ENCODE measurements at regions not wholly inside any gene's neighbourhood (a gene's known extent, or its start where the extent isn't known, plus 50 kb on each side); places are given as distances from the start of the nearest gene placed in this dataset.

- H3K9me3 ChIP-seq (ENCODE audit: control insufficient read depth, low read length, poor library complexity, severe bottlenecking): no peaks in the 10 kb centered on the region
- no peak for DNase-seq
- Mint-ChIP-seq H3K4me3 (no peak overlapping the region), H3K4me1 (no peaks in the 10 kb centered on the region), H3K27ac (no peak overlapping the region), H3K27me3 (peaks cover 5% of the 10 kb centered on the region), H3K36me3 (ENCODE audit: low read depth) (no peaks in the 10 kb centered on the region)
- no peak for ATAC-seq
These were observed 209.6 kb upstream of the SOX1 start for GRCh38 chr13:111857336-111857735.

DNA sequence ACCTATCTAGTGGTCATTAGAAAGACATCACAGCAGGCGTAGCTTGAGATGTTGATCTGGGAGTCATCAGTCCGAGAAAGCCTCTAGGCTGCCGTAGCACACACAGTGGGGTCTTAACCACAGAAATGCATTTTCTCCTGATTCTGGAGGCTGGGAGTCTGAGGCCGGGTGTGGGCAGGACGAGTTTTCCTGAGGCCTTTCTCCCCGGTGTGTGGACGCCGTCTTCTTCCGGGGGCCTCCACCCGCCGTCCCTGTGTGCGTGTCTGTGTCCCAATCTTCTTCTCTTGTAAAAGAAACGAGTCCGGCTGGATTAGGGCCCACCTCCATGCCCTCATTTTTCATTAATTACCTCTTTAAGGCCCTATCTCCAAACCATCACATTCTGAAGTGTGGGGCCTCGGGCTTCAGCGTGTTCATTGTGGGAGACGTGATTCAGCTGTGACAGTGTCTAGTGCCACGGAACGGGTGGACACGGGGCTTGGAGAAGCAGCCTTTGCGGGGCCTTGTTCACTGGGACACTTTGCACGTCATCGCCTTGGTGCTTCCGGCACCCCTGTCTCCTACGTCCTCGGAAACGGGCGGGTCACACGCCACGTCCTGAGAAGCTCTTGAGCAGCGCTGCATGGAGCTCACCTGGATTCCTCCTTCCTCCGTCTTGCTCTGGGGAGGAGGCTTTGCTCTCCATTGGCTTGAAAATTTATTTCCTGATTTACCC lies 208.9 kb upstream of the SOX1 start:
- Mint-ChIP-seq H3K27me3 (peaks cover 5% of the 10 kb centered on the region), H3K4me3 (no peak overlapping the region), H3K36me3 (ENCODE audit: low read depth) (no peaks in the 10 kb centered on the region), H3K27ac (no peak overlapping the region), H3K4me1 (no peaks in the 10 kb centered on the region)
- ATAC-seq: no peak
- DNase-seq: no peak
- no peaks in the 10 kb centered on the region for H3K9me3 ChIP-seq (ENCODE audit: control insufficient read depth, low read length, poor library complexity, severe bottlenecking)

DNA sequence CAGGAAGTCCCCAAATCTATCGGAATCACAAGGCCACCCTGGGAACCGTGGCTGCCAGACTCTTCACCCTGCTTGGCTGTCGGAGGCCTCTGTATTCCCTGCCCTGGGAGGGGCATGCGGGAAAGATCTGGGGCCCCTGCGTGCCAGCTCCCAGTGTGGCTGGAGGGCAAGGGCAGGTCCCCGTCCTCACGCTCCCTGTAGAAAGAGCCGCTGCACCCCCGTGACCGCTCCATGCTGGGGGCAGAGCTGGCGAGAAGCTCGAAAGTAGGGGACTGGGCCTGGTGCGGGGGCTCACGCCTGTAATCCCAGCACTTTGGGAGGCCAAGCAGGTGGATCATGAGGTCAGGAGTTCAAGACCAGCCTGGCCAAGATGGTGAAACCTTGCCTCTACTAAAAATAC lies 208.4 kb upstream of the SOX1 start:
- no peaks in the 10 kb centered on the region for H3K36me3 Mint-ChIP-seq (ENCODE audit: low read depth)

DNA sequence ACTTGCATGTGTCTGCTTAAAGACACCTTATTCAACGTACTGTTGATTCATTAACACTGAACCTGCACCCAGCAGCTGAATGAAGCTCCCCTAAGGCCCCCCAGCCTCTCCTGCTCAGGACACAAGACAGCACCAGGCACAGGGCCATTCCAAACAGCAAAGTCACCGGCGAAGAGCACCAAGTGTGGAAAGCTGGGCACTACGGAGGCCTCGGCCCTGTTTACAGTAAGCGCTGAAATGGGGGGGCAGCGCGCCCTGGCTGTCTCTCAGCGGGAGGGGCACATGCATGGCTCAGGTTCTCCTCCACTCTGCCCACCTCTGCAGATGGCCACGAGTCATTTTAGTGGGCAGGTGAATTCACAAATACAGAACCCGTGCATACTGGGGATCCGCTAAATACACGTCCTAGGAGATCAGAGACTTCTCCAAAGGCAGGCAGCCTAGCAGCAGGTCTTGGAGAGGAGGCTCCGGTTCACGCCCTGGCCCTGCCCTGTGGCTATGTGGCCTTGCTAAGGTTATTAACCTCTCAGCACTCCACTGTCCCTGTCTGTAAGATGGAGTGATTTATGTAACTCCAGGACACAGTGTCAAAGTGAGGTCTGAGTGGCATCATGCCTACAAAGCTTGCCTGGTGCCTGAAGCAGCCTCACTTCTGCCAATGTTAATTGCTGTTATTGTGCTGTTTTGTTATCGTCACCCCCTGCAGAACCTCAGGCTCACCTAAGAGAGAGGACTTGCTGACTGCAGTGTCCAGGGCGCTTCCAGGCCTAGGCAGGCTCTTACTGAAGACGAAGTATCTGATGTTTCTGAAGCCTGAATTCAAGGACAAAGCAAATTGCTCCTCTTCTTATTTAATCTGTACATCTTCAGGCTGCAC lies 207.4 kb upstream of the SOX1 start:
- Mint-ChIP-seq H3K4me3 (no peak overlapping the region), H3K4me1 (no peaks in the 10 kb centered on the region), H3K27me3 (peaks cover 5% of the 10 kb centered on the region), H3K36me3 (ENCODE audit: low read depth) (no peaks in the 10 kb centered on the region), H3K27ac (no peak overlapping the region)
- ATAC-seq: no peak
- H3K9me3 ChIP-seq (ENCODE audit: control insufficient read depth, low read length, poor library complexity, severe bottlenecking): no peaks in the 10 kb centered on the region
- no peak for DNase-seq

More for the DNA sequence above, 208.4 kb upstream of the SOX1 start:
- H3K4me3 Mint-ChIP-seq: no peak overlapping the region
- no peak overlapping the region for H3K27ac Mint-ChIP-seq
- H3K9me3 ChIP-seq (ENCODE audit: control insufficient read depth, low read length, poor library complexity, severe bottlenecking): no peaks in the 10 kb centered on the region
- H3K27me3 Mint-ChIP-seq: peaks cover 5% of the 10 kb centered on the region
- no peaks in the 10 kb centered on the region for H3K4me1 Mint-ChIP-seq
- DNase-seq (no peak), ATAC-seq (no peak)

GRCh38 chr13:111860231-111860552 lies 206.8 kb upstream of the SOX1 start:
- no peaks in the 10 kb centered on the region for H3K36me3 Mint-ChIP-seq (ENCODE audit: low read depth)
- no peak overlapping the region for H3K4me3 Mint-ChIP-seq
- H3K9me3 ChIP-seq (ENCODE audit: control insufficient read depth, low read length, poor library complexity, severe bottlenecking): no peaks in the 10 kb centered on the region
- DNase-seq: no peak
- no peaks in the 10 kb centered on the region for H3K4me1 Mint-ChIP-seq
- peaks cover 5% of the 10 kb centered on the region for H3K27me3 Mint-ChIP-seq
- H3K27ac Mint-ChIP-seq: no peak overlapping the region
- no peak for ATAC-seq

- H3K9me3 ChIP-seq (ENCODE audit: control insufficient read depth, low read length, poor library complexity, severe bottlenecking): no peaks in the 10 kb centered on the region
- no peak overlapping the region for H3K4me3 Mint-ChIP-seq
- ATAC-seq (no peak), DNase-seq (no peak)
- H3K4me1 Mint-ChIP-seq: no peaks in the 10 kb centered on the region
- H3K27me3 Mint-ChIP-seq: no peaks in the 10 kb centered on the region
- no peak overlapping the region for H3K27ac Mint-ChIP-seq
- H3K36me3 Mint-ChIP-seq (ENCODE audit: low read depth): no peaks in the 10 kb centered on the region
These were observed 205.6 kb upstream of the SOX1 start for GRCh38 chr13:111861319-111861718.

GRCh38 chr13:111861766-111862366 lies 205.1 kb upstream of the SOX1 start:
- no peaks in the 10 kb centered on the region for H3K27me3 Mint-ChIP-seq
- H3K36me3 Mint-ChIP-seq (ENCODE audit: low read depth): no peaks in the 10 kb centered on the region
- no peak overlapping the region for H3K4me3 Mint-ChIP-seq
- no peak overlapping the region for H3K27ac Mint-ChIP-seq
- ATAC-seq: no peak
- H3K4me1 Mint-ChIP-seq: no peaks in the 10 kb centered on the region
- DNase-seq: no peak
- no peaks in the 10 kb centered on the region for H3K9me3 ChIP-seq (ENCODE audit: control insufficient read depth, low read length, poor library complexity, severe bottlenecking)

DNA sequence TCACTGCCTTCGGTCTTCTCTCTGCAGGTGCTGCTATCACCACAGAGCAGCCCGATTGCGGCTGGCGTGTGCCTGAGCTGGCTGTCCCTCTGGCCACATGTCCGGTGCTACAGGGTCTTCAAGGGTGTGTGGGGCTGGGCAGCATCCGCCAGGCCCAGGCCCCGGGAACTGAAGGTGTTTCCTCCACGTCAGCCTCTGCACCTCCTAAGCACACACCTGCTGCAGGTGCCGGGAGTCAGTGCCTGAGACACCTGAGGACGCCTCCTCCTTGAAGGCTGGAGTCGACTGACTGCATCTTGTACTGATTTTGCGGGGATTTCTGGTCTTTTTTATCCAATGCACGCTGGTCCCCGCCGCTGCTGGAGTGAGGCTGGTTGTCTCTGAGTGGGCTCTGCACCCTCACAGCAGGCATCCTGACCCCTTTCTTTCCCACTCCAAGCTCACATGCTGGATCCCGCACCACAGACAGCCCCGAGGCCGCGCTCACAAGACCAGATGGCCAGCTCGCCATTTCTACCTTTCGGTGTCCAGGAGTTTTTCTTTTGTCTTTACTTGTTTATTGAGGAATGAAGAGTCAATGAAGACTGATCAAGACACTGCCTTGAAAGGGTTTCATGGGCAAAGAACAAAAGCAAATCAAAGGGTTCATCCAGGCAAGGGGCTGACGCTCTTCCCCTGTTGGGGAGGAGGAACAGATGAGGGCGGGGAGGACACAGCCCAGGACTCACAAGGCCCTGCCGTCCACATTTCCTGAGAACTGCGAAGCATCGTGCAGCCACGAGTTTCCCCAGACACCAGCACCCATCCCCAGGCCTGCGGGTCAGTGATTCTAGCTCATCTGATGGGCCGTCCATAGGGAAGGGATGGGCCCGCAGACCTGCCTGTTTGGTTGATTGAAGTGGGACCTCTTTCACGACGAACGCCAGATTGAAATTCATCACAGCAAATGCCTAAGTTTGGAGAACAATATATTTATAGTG lies 203.8 kb upstream of the SOX1 start:
- Mint-ChIP-seq H3K4me1 (no peaks in the 10 kb centered on the region), H3K36me3 (ENCODE audit: low read depth) (no peaks in the 10 kb centered on the region), H3K4me3 (no peak overlapping the region), H3K27ac (no peak overlapping the region), H3K27me3 (no peaks in the 10 kb centered on the region)
- H3K9me3 ChIP-seq (ENCODE audit: control insufficient read depth, low read length, poor library complexity, severe bottlenecking): no peaks in the 10 kb centered on the region
- no peak for DNase-seq
- ATAC-seq: no peak

GRCh38 chr13:111864566-111864965 lies 202.4 kb upstream of the SOX1 start:
- Mint-ChIP-seq H3K4me3 (no peak overlapping the region), H3K36me3 (ENCODE audit: low read depth) (no peaks in the 10 kb centered on the region), H3K27me3 (no peaks in the 10 kb centered on the region), H3K4me1 (no peaks in the 10 kb centered on the region), H3K27ac (no peak overlapping the region)
- H3K9me3 ChIP-seq (ENCODE audit: control insufficient read depth, low read length, poor library complexity, severe bottlenecking): no peaks in the 10 kb centered on the region
- no peak for ATAC-seq
- no peak for DNase-seq

DNA sequence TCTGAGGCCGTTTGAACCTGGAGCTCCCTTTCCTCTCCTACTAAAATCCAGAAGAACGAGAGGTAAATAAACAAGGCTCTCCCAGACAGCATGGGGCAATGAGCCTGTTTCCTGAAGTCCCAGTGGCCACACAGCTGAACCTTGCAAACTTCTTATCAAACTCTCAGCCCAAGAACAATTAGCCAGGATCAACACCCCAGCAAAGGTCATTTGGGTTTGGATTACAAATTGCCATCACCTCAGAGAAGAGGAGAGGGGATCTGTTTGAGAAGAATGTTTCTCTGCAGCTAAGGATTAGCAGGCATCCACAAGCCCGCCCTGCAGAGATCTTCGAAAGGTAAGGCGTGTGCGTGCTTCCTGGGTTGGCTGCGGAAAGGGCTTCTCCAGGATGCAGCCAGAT lies 201.9 kb upstream of the SOX1 start:
- H3K9me3 ChIP-seq (ENCODE audit: control insufficient read depth, low read length, poor library complexity, severe bottlenecking): no peaks in the 10 kb centered on the region
- Mint-ChIP-seq H3K27me3 (no peaks in the 10 kb centered on the region), H3K36me3 (ENCODE audit: low read depth) (no peaks in the 10 kb centered on the region), H3K4me3 (no peak overlapping the region), H3K4me1 (no peaks in the 10 kb centered on the region), H3K27ac (no peak overlapping the region)
- ATAC-seq: no peak
- no peak for DNase-seq

GRCh38 chr13:111865826-111866225 lies 201.1 kb upstream of the SOX1 start:
- no peaks in the 10 kb centered on the region for H3K9me3 ChIP-seq (ENCODE audit: control insufficient read depth, low read length, poor library complexity, severe bottlenecking)
- H3K27me3 Mint-ChIP-seq: no peaks in the 10 kb centered on the region
- DNase-seq (no peak), ATAC-seq (no peak)
- no peaks in the 10 kb centered on the region for H3K4me1 Mint-ChIP-seq
- H3K36me3 Mint-ChIP-seq (ENCODE audit: low read depth): no peaks in the 10 kb centered on the region
- no peak overlapping the region for H3K27ac Mint-ChIP-seq
- no peak overlapping the region for H3K4me3 Mint-ChIP-seq

DNA sequence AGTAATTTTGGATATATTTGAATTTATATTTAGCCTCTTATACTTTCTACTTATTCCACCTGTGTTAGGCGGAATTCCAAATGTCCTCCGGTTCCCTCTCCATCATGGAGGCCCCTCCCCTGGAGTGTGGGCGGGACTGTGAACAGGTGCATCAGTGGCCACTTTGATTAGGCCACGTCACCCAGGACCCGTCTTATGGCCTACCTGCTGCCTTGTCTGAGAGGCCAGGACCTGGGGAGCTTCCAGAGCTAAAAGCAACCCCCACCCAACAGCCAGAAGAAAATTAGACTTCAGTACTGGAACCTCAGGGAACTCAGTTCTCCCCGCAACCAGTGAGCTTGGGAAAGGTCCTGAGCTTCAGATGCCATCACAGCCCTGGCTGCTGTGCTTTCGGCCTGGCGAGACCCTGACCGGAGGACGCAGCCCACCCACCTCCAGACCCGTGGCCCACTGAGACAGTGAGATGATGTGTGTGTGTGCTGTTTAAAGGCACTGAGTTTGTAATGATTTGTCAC lies 200.2 kb upstream of the SOX1 start:
- ATAC-seq (no peak), DNase-seq (no peak)
- no peaks in the 10 kb centered on the region for H3K9me3 ChIP-seq (ENCODE audit: control insufficient read depth, low read length, poor library complexity, severe bottlenecking)
- Mint-ChIP-seq H3K4me1 (no peaks in the 10 kb centered on the region), H3K27ac (no peak overlapping the region), H3K36me3 (ENCODE audit: low read depth) (no peaks in the 10 kb centered on the region), H3K27me3 (no peaks in the 10 kb centered on the region), H3K4me3 (no peak overlapping the region)

- H3K27me3 Mint-ChIP-seq: no peaks in the 10 kb centered on the region
- no peaks in the 10 kb centered on the region for H3K36me3 Mint-ChIP-seq (ENCODE audit: low read depth)
- H3K9me3 ChIP-seq (ENCODE audit: control insufficient read depth, low read length, poor library complexity, severe bottlenecking): no peaks in the 10 kb centered on the region
- ATAC-seq (no peak), DNase-seq (no peak)
- H3K4me1 Mint-ChIP-seq: no peaks in the 10 kb centered on the region
- H3K27ac Mint-ChIP-seq: no peak overlapping the region
- no peak overlapping the region for H3K4me3 Mint-ChIP-seq
These were observed 199.3 kb upstream of the SOX1 start for GRCh38 chr13:111867657-111868056.

Data from T-helper 17 cell (primary cell).